ENCODE measurements at regions not wholly inside any gene's neighbourhood (a gene's known extent, or its start where the extent isn't known, plus 50 kb on each side); places are given as distances from the start of the nearest gene placed in this dataset.
A peak's percentile ranks its signal among the peaks of the same experiment; 100 is the strongest.

- no peaks in the 10 kb centered on the region for H3K9me3 ChIP-seq
- H3K27me3 ChIP-seq = no peaks in the 10 kb centered on the region
- H3K4me1 ChIP-seq = peaks cover 0 to 9% (median 0%) of the 10 kb centered on the region in 9 donors
- no peaks in the 10 kb centered on the region for H3K36me3 ChIP-seq
- WGBS, 2 donors = 40 to 47% methylated on average over 6 of the region's 6 CpGs
- no peak overlapping the region for H3K4me3 ChIP-seq
- TF ChIP-seq, protein P1, sequence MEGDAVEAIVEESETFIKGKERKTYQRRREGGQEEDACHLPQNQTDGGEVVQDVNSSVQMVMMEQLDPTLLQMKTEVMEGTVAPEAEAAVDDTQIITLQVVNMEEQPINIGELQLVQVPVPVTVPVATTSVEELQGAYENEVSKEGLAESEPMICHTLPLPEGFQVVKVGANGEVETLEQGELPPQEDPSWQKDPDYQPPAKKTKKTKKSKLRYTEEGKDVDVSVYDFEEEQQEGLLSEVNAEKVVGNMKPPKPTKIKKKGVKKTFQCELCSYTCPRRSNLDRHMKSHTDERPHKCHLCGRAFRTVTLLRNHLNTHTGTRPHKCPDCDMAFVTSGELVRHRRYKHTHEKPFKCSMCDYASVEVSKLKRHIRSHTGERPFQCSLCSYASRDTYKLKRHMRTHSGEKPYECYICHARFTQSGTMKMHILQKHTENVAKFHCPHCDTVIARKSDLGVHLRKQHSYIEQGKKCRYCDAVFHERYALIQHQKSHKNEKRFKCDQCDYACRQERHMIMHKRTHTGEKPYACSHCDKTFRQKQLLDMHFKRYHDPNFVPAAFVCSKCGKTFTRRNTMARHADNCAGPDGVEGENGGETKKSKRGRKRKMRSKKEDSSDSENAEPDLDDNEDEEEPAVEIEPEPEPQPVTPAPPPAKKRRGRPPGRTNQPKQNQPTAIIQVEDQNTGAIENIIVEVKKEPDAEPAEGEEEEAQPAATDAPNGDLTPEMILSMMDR (IDR thresholded peaks at IDR 0.05) = no peak
- peak in 1 of 8 donors; percentile 39 for ATAC-seq
- H3K27ac ChIP-seq = peak overlapping the region in 2 of 10 donors; percentile 0 to 31
- DNase-seq = no peak
- intact Hi-C loops (cut with DNase I) = no loop called here
Observed at GRCh38 chr4:176432811-176433540, 113.2 kb downstream of the SPCS3 start.

DNA sequence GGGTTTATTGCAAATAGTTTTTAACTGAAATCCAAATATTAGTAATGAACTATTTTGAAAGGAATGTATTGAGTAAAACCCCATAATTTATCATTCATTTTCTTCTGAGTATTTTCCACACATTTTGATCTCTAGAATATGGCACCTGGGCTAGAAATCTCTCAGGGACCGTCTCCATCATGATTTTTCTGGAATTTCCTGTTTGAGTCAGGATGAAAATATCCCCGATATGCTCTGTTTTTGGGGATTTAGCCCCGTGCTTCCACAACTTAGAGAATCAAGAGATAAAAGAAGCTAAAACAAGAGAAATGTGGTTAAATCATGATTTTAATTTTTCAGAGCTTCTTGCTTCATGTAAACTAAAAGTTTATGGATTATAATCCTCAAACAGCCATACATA, 114.2 kb downstream of the SPCS3 start:
- H3K36me3 ChIP-seq = no peaks in the 10 kb centered on the region
- TF ChIP-seq, protein P1 (IDR thresholded peaks at IDR 0.05) = no peak
- H3K4me3 ChIP-seq = no peak overlapping the region
- no peaks in the 10 kb centered on the region for H3K9me3 ChIP-seq
- 62 to 71% methylated on average over 3 of the region's 3 CpGs for WGBS, 2 donors
- intact Hi-C loops (cut with DNase I) = no loop called here
- DNase-seq (no peak), ATAC-seq (no peak)
- peaks cover 0 to 13% (median 0%) of the 10 kb centered on the region in 9 donors for H3K4me1 ChIP-seq
- H3K27ac ChIP-seq = no peak overlapping the region
- no peaks in the 10 kb centered on the region for H3K27me3 ChIP-seq

DNA sequence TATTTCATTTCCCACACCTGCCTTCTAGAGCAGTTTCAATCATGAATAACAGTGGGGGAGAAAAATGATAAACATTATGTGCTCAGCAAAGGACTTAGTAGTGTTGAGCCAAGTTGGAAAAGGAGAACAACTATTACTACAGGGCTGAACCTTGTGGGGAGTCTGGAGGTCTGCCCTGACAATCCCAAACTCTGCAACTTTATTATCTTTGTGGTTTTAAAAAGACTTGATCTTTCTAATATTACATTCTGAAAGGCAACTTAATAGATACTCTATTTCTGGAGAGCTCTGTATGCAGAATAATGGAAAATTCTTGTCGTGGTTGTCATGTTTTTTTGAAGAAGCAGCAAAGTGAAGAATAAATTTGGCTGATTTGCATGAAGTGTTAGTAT, 116.1 kb downstream of the SPCS3 start:
- TF ChIP-seq, protein P1 (IDR thresholded peaks at IDR 0.05) = no peak
- no peaks in the 10 kb centered on the region for H3K9me3 ChIP-seq
- no peak overlapping the region for H3K27ac ChIP-seq
- ATAC-seq = no peak
- H3K4me1 ChIP-seq = peaks cover 0 to 22% (median 0%) of the 10 kb centered on the region in 9 donors
- H3K36me3 ChIP-seq = no peaks in the 10 kb centered on the region
- DNase-seq = no peak
- intact Hi-C loops (cut with DNase I) = no loop called here
- no peaks in the 10 kb centered on the region for H3K27me3 ChIP-seq
- 54 to 59% methylated on average over 1 of the region's 1 CpG for WGBS, 2 donors
- H3K4me3 ChIP-seq = no peak overlapping the region

GRCh38 chr4:176436293-176436973, 116.7 kb downstream of the SPCS3 start:
- no peak overlapping the region for H3K27ac ChIP-seq
- no peak for ATAC-seq
- peaks cover 0 to 22% (median 0%) of the 10 kb centered on the region in 9 donors for H3K4me1 ChIP-seq
- WGBS, 2 donors = 70 to 73% methylated on average over 5 of the region's 5 CpGs
- TF ChIP-seq, protein P1 (IDR thresholded peaks at IDR 0.05) = no peak
- no peaks in the 10 kb centered on the region for H3K36me3 ChIP-seq
- intact Hi-C loops (cut with DNase I) = no loop called here
- DNase-seq = no peak
- no peaks in the 10 kb centered on the region for H3K27me3 ChIP-seq
- no peak overlapping the region for H3K4me3 ChIP-seq
- no peaks in the 10 kb centered on the region for H3K9me3 ChIP-seq
